ENCODE measurements at regions not wholly inside any gene's neighbourhood (a gene's known extent, or its start where the extent isn't known, plus 50 kb on each side); places are given as distances from the start of the nearest gene placed in this dataset.
"Not testable (repeated sequence)": the region's sequence is repeated elsewhere in the genome, so short reads cannot be mapped to it uniquely, and the experiment has no call there.

DNA sequence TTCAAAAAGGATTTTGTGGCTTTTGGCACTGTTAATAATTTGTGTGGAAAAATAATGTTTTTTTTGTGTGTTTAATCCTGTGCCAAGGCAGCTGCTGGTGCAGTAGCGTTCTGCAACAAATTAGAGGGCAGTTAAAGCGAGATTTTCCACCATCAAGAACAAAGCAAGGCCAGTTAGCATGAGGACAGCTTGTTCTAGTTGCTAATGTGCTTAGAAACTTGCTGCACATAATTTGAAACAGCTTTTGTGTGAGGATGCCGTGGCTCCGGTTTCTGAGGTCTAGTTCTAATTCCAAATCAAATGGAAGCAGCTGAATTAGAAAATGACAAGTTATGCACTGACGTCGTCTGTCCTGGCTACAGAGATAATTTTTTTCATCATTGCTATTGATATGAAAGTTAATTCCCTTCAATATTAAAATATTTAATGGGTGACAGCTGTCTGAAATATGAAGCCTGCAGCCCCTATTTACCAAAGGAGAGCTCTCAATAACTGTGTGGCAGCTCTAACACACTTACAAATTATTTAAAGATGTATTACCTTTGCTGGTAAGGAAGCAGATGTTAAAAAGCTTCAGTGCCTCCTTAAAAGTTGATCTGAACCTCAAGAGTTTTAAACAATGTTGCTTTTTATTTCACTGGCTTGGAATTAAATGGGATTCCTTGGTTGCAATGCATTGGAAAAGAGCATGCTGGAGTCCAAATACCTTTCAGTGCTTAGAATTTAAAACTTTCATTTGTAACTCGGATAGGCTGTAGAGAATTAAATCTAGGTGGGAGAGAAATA lies 128.6 kb downstream of the SPATA31D1 start:
- DNase-seq, result no peak

- DNase-seq, result no peak
Observed at GRCh38 chr9:82122731-82123130, 134.2 kb downstream of the SPATA31D1 start.

DNA sequence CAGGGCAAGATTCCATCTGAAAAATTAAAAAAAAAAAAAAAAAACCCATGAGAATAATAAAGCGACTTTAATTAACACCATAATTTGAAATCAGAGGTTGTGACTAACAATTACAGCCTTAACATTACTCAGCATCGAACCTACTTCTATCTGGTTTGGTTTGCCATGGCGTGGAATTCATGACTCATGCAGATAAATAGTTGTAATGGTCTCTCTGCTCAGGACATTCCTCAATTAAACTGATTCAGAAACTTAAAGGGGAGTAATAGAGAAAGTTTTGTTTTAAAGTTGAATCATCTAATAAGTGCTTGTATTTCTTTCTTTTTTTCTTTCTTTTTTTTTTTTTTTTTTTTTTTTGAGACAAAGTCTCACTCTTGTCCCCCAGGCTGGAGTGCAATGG lies 135.5 kb downstream of the SPATA31D1 start:
- no peak for DNase-seq

- DNase-seq, result no peak
Observed at GRCh38 chr9:82126256-82126655, 137.7 kb downstream of the SPATA31D1 start.

DNA sequence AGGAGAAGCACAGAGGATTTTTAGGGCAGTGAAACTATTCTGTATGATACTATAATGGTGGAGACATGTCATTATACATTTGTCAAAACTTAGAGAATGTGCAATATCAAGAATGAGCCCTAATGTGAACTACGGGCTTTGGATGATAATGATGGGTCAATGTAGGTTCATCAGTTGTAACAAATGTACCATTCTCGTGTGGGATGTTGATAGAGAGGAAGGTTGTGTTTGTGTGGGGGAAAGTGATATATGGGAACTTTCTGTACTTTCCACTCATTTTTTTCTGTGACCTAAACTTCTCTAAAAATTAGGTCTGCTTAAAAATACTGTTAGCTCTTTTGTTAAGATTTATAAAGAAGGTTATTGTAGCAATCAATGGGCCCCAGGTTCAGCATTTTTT lies 138.9 kb downstream of the SPATA31D1 start:
- DNase-seq, result no peak

- DNase-seq, result peak; percentile 22
Observed at GRCh38 chr9:82128011-82128696, 139.6 kb downstream of the SPATA31D1 start.

- no peak for DNase-seq
Observed at GRCh38 chr9:82129708-82130107, 141.1 kb downstream of the SPATA31D1 start.

DNA sequence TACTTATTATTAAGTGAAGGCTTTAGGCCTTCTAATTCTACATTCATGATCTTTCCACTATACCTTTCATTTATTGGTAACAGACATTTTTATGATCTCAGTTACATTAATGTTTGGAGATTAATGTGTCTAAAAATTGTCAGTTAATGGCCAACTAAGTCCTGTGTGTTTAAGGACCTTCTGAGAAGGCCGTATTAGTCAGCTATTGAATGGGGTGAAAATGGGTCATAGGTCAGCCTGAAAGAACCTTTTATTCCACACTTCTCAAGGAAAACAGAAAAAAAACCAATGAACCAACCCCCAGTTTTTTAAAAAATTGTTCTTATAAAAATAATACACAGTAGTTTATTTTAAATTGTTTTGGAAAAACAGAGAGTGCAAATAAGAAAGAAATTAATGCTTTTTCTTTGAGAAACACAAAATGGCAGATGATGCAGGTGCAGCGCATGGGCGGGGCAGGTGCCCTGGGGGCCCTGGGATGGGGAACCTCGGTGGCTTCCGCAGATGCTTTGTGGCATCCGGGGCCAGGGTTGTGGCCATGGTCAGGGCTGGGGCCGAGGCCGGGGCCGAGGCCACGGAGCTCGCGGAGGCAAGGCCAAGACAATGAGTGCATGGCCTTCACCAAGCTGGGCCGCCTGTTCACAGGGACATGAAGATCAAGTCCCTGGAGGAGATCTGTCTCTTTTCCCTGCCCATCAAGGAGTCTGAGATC lies 141.9 kb downstream of the SPATA31D1 start:
- DNase-seq, result no peak

DNA sequence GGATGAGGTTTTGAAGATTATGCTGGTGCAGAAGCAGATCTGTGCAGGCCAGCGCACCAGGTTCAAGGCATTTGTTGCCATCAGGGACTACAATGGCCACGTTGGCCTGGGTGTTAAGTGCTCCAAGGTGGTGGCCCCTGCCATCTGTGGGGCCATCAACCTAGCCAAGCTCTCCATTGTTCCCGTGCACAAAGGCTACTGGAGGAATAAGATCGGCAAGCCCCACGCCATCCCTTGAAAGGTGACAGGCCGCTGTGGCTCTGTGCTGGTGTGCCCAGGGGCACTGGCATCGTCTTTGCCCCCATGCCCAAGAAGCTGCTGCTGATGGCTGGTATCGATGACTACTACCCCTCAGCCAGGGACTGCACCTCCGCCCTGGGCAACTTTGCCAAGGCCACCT lies 142.5 kb downstream of the SPATA31D1 start:
- DNase-seq, result no peak

DNA sequence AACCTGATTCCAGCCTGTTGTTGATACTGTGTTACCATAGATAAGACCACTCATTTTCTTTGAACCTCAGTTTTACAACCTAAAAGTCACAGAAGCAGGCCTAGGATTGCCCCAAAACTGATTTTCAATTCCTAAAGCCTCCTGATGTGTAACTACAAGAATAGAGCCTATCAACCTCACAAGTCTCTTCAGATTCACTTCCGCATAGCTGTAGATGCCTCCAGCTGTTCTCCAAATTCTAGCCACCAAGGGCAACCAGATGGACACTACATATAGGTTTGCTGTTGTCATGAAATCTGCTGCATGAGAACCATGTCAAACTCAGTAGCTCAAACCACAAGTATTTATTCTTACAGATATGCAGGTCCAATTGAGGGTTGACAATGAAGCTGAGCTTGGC lies 143.5 kb downstream of the SPATA31D1 start:
- DNase-seq, result no peak

GRCh38 chr9:82134010-82134409 lies 145.4 kb downstream of the SPATA31D1 start:
- DNase-seq, result no peak

DNA sequence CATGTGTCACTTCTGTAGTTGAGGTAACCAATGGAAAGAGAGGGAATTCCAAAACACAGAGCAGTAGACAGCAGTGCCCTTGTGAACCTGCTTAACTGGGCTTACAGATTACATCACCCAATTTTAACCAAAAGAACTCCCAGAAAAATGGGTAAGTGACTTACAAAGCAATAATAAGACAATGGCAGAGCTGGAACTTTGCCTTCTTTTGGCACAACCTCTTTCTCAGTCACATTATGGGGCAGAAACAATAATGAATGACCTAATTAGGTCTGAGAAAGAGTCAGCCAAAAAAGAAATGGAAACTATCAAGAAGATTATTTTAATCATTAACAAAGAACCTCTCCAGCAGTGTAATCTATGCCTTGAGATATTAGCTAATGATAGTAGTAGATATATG lies 146.5 kb downstream of the SPATA31D1 start:
- no peak for DNase-seq

DNA sequence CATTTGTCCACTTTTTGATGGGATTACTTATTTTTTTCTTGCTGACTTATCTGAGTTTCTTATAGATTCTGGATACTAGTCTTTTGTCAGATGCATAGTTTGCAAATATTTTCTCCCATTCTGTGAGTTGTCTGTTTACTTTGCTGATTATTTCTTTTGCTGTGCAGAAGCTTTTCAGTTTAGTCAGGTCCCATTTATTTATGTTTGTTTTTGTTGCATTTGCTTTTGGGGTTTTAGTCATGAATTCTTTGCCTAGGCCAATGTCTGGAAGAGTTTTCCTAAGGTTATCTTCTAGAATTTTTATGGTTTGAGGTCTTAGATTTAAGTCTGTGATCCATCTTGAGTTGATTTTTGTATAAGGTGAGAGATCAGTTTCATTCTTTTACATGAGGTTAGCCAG lies 149.5 kb downstream of the SPATA31D1 start:
- DNase-seq, result not testable (repeated sequence)

DNA sequence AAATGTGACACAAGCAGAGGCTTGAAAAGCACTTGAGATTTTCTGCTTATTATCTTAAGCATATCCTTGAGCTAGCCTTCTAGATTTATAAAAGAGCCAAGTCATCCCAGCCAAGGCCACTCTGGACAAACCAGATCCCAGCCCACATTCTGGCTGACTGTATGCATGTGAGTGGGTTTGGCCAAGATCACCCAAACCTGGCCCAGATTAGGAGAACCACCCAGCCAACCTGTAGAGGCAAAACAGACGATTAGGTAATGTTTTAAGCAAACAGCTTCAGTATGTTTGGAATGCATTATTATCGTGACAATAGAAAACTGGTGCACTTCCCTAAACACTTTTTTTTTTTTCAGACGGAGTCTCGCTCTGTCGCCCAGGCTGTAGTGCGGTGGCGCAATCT lies 151.9 kb downstream of the SPATA31D1 start:
- no peak for DNase-seq

DNA sequence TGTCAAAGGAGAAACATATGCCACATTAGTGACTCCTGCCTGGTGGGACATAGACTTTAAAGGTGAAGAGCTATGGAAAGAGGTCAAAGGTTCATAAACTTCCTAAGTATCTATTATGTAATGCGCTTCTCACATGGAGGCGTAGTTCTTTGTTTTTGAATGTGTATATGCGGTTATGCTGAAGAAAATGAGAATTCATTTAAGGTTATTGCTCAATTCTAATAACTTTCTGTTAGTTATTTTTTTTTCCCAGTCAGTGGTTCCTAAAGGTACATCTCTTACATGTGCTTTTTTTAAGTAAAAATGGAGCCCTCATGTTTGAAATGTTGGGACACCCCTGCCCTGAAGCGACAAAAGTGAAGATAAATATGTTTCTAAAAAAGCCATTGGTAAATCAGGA lies 156.2 kb downstream of the SPATA31D1 start:
- no peak for DNase-seq

DNA sequence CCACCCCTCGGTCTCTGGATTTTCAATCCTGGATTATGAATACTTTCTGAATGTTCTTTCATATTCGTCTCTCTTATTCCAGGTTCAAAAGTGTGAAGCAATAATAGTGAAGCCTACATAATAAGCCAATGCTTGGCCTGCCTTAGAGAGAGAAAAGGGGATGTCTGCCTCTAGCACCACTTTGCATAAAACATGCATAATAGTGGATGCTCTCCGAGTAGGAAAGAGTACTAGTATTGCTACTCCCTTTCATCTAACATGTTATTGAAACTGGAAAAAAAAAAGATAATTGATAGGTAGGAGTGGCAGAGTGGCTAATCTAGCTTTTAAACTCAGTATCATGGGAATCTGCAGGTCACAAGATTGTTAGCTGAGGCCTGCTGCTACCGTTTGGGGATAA lies 158.1 kb downstream of the SPATA31D1 start:
- DNase-seq, result no peak

GRCh38 chr9:82147798-82148425 lies 159.3 kb downstream of the SPATA31D1 start:
- DNase-seq, result no peak

DNA sequence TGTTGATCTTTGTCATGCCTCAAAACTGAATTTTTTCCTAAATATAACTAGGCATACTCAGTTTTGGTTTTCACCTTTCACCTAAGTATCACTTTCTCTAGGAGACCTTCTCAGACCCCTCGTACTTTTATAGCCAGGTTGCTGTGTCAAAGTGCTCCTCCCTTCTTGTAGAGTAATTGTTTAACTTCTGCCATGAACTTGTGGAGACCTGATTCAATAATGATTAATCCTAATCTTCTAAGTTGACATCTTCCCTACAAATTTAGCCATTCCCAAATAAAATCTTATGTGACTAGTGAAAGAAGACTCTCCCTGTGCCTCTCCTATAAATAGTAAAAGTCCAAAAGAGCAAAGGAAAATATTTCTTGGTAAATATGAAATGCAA lies 159.8 kb downstream of the SPATA31D1 start:
- no peak for DNase-seq

GRCh38 chr9:82148901-82149461 lies 160.4 kb downstream of the SPATA31D1 start:
- no peak for DNase-seq

DNA sequence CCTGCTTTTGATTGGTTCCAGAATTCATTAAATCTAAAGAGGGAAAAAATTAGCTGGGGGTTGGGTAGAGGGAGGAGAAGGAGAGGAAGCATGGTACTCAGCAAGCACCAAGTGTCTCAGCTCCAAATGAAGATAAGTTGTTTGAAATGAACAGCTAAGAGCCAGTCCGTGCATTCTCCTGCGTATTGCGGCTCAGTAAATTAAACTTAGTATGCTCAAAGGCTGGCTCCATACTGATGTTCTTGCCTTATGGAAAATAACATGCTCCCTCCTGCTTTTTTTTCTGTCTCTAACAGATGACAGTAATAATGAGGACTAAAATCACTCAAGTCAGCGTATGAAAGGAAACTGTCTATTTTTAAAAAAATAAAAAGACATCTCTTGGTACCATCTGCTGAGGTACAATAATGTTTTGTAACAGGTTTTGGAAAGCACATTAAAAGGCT lies 161.0 kb downstream of the SPATA31D1 start:
- no peak for DNase-seq

DNA sequence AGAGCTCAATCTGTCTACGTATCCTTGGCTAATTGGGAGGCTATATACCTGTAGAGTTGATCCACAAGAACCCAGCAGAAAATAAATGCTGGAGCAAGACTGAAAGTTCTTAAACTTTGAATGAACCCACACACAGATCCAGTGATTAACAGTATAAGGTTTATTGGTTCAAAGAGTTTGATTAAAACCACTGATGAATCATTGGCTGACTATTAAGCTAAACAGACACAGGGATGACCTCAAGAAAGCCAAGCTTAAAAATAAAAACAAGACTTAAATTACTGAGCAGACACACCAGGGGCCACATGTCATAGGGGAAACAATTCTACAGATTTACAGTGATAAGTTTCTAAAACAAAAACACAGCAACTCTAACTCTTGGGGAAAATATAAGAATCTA lies 163.6 kb downstream of the SPATA31D1 start:
- no peak for DNase-seq

DNA sequence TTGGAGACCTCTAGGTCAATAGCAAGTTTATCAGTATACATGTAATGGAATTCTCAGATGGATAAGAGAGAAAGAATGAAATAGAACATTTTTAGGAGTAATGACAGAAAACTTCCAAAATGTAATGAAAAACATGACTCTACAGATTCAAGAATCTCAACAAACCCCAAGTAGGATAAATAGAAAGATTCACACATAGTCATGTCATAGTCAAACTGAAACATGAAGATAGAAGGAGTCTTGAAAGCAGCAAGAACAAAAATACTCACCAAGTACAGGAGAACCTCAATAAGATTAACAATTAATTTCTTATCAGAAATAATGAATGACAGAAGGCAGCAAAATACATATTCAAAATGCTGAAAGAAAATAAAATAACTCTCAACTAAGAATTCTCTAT lies 164.5 kb downstream of the SPATA31D1 start:
- DNase-seq, result no peak

GRCh38 chr9:82154573-82154972 lies 166.0 kb downstream of the SPATA31D1 start:
- DNase-seq, result no peak
